Cardiac fibroblast (primary cell): ENCODE measurements at regions not wholly inside any gene's neighbourhood (a gene's known extent, or its start where the extent isn't known, plus 50 kb on each side); places are given as distances from the start of the nearest gene placed in this dataset.

ENCODE experiments used
- DNase-seq, 2 donors: peaks; one replicate each; pipeline versions ENCODE4 v3.0.0 to v3.0.0-alpha.2; 2010; ENCODE audit warnings: low read depth in 2 of 2
- H3K4me3 ChIP-seq, 2 donors: replicated peaks in 1 of 2; 1 replicate in 1 of 2; 2 replicates in 1 of 2; pipeline ENCODE4 v1.5.1; 2011; ENCODE audit warnings: low read depth in 2 of 2, low read length in 2 of 2, mild to moderate bottlenecking in 2 of 2, moderate library complexity in 1 of 2
- CTCF ChIP-seq: IDR thresholded peaks from one replicate; pipeline ENCODE4 v1.5.1; 2011; ENCODE audit warnings: low read depth, mild to moderate bottlenecking, low read length, inconsistent platforms

GRCh38 chr2:16227811-16228462, 287.6 kb downstream of the MYCN start:
- no peak for DNase-seq
- TF ChIP-seq CTCF, result no peak
- H3K4me3 ChIP-seq, result no peak overlapping the region

GRCh38 chr2:16226943-16227664, 286.8 kb downstream of the MYCN start:
- no peak overlapping the region for H3K4me3 ChIP-seq
- DNase-seq, result no peak
- no peak for TF ChIP-seq CTCF

- H3K4me3 ChIP-seq, result no peak overlapping the region
- no peak for DNase-seq
- no peak for TF ChIP-seq CTCF
Observed at GRCh38 chr2:16226381-16226780, 286.0 kb downstream of the MYCN start.

- DNase-seq, result no peak
- H3K4me3 ChIP-seq, result no peak overlapping the region
- no peak for TF ChIP-seq CTCF
Observed at GRCh38 chr2:16225545-16225944, 285.2 kb downstream of the MYCN start.

GRCh38 chr2:16225071-16225470, 284.7 kb downstream of the MYCN start:
- no peak overlapping the region for H3K4me3 ChIP-seq
- no peak for TF ChIP-seq CTCF
- no peak for DNase-seq

GRCh38 chr2:16224298-16225045, 284.1 kb downstream of the MYCN start:
- no peak for TF ChIP-seq CTCF
- no peak for DNase-seq
- no peak overlapping the region for H3K4me3 ChIP-seq
